SU-DHL-6 (cell line): ENCODE measurements at regions not wholly inside any gene's neighbourhood (a gene's known extent, or its start where the extent isn't known, plus 50 kb on each side); places are given as distances from the start of the nearest gene placed in this dataset.

Experiments
- H2AFZ ChIP-seq: fragments of 200-600 bp; sonication (generic); 2 replicates; pipeline ENCODE4 v1.6.1; 2014; ENCODE audit warnings: low read depth, mild to moderate bottlenecking, moderate library complexity, mixed read lengths, antibody characterized with exemption, low read length; ENCODE audit not compliant: severe bottlenecking
- H3F3A ChIP-seq: fragments of 200-600 bp; shearing (Covaris generic); 2 replicates; pipeline ENCODE4 v1.6.0; 2016; ENCODE audit warnings: antibody characterized with exemption, mild to moderate bottlenecking; ENCODE audit not compliant: insufficient read depth
- H3K27ac ChIP-seq: fragments of 200-600 bp; sonication (generic); 2 replicates; pipeline ENCODE4 v1.5.1; 2016; ENCODE audit warnings: low read depth, mild to moderate bottlenecking, low read length, moderate library complexity, mixed read lengths
- H3K27me3 ChIP-seq: fragments of 200-600 bp; sonication (generic), shearing (Covaris generic); 2 replicates; pipeline ENCODE4 v1.6.0; 2014; ENCODE audit warnings: mild to moderate bottlenecking, low read length
- H3K36me3 ChIP-seq: fragments of 200-600 bp; sonication (generic); 2 replicates; pipeline ENCODE4 v1.6.1; 2014; ENCODE audit warnings: mild to moderate bottlenecking, low read length, mixed read lengths
- H3K4me2 ChIP-seq: fragments of 300-600, 200-600 bp; shearing (Covaris generic), sonication (generic); 2 replicates; pipeline ENCODE4 v1.6.0; 2014; ENCODE audit warnings: low read length, low read depth, mild to moderate bottlenecking; ENCODE audit not compliant: poor library complexity, severe bottlenecking
- H3K4me3 ChIP-seq: fragments of 200-600 bp; sonication (generic); 2 replicates; pipeline ENCODE4 v1.5.1; 2014; ENCODE audit warnings: antibody characterized with exemption, low read length, mild to moderate bottlenecking, mixed read lengths; ENCODE audit not compliant: insufficient read depth, poor library complexity, severe bottlenecking
- H3K79me2 ChIP-seq: fragments of 200-600 bp; sonication (generic); 2 replicates; pipeline ENCODE4 v1.6.1; 2014; ENCODE audit warnings: mild to moderate bottlenecking, low read length, moderate library complexity; ENCODE audit not compliant: insufficient read depth
- H3K9ac ChIP-seq: fragments of 200-600 bp; sonication (generic); 2 replicates; pipeline ENCODE4 v1.7.0; 2014; ENCODE audit warnings: mild to moderate bottlenecking, low read length
- H3K9me2 ChIP-seq: fragments of 200-600 bp; sonication (generic); replicated peaks from 2 replicates; pipeline ENCODE4 v1.6.1; 2014; ENCODE audit warnings: low read length; ENCODE audit not compliant: insufficient read depth
- H3K9me3 ChIP-seq: fragments of 200-600 bp; sonication (generic); 2 replicates; pipeline ENCODE4 v1.6.1; 2014; ENCODE audit warnings: low read length, mixed read lengths; ENCODE audit not compliant: insufficient read depth
- H4K20me1 ChIP-seq: fragments of 200-600 bp; sonication (generic); 2 replicates; pipeline ENCODE4 v1.6.1; 2014; ENCODE audit warnings: low read depth, mild to moderate bottlenecking, antibody characterized with exemption, low read length, moderate library complexity, mixed read lengths
- CTCF ChIP-seq: fragments of 200-600 bp; sonication (generic); IDR thresholded peaks from one replicate; pipeline ENCODE4 v1.5.1; 2017; ENCODE audit warnings: antibody characterized with exemption, mild to moderate bottlenecking, low read length, moderate library complexity; ENCODE audit not compliant: insufficient read depth, poor library complexity, severe bottlenecking
- EZH2phosphoT487 ChIP-seq: fragments of 200-600 bp; sonication (generic), shearing (Covaris generic); conservative IDR thresholded peaks from 2 replicates; pipeline ENCODE4 v1.6.1; 2018; ENCODE audit warnings: mild to moderate bottlenecking, antibody characterized with exemption, low read length, moderate library complexity, mixed read lengths

GRCh38 chr5:20370061-20370460, 382.1 kb upstream of the CDH18 start:
- Histone ChIP-seq H3K4me2 (no peak overlapping the region), H3K9me2 (no peaks in the 10 kb centered on the region), H3F3A (no peaks in the 10 kb centered on the region), H4K20me1 (no peaks in the 10 kb centered on the region), H3K27ac (no peak overlapping the region), H3K9me3 (no peaks in the 10 kb centered on the region), H3K27me3 (no peaks in the 10 kb centered on the region), H3K79me2 (no peaks in the 10 kb centered on the region), H3K4me3 (no peak overlapping the region), H3K9ac (no peak overlapping the region), H2AFZ (no peak overlapping the region), H3K36me3 (no peaks in the 10 kb centered on the region)
- TF ChIP-seq EZH2phosphoT487 (no peak), CTCF (no peak)

DNA sequence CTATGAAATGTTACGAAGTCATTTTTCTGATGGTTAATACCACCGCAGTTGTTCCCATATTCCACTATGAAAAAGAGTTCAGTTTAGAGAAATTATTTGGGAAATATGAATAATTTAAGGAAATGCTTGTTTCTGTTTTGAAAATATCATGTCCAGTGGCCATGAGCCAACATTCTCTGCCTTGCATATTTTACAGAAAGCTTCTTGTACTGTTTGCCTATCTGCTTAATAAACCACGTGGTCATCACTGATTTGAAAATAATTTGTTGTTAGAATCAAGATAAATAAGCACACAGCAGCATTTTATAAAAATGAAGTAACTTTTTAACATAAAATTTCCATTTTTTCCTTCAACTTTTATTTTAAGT, 381.5 kb upstream of the CDH18 start:
- Histone ChIP-seq H3K27me3 (no peaks in the 10 kb centered on the region), H3K9ac (no peak overlapping the region), H3F3A (no peaks in the 10 kb centered on the region), H2AFZ (peak overlapping the region; percentile 24), H4K20me1 (no peaks in the 10 kb centered on the region), H3K36me3 (no peaks in the 10 kb centered on the region), H3K9me2 (no peaks in the 10 kb centered on the region), H3K4me2 (no peak overlapping the region), H3K27ac (no peak overlapping the region), H3K79me2 (no peaks in the 10 kb centered on the region), H3K4me3 (no peak overlapping the region), H3K9me3 (no peaks in the 10 kb centered on the region)
- no peak for TF ChIP-seq EZH2phosphoT487
- TF ChIP-seq CTCF = no peak

DNA sequence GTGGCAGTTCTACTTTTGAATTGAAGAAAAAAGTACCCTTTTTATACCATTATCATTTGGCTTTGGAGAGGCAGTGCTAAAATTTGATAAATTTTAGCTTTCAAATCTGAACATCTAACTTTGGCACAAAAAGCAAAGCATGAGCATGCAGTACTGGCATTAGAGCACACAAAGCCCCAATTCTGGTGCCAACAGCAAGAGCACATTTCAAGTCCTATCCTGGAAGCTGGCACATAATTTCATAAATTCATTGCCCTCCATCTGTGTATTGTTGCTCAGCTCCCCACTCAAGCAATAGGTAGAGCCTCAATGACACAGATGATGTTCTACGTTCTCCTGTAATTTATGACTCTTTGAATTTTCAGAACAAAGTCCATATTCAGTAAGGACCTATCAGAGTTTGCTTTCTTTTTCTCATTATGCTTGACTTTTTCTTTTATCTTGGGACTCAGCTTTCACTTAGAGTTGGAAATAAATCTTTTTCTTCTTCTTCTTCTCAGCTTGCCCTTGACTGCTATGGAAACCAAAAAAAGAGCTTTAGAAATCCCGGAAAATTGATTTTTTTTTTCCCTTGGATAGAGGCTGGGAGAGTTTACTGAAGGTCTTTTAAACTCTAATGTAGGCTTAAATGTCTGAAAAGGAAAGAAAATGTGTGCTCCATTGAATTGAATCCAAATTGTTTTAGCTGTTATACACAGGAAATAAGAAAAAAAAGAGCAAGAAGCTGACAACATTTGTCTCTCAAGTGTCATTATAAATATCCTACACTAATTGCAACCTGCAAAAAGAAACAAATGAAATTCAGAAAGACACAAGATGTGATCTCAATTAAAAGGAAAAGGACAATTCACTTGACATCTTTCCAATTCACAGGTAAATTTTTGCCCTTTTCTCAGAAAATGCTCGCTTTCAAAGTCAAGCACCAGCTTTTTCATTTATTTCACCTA, 380.8 kb upstream of the CDH18 start:
- H3K4me3 ChIP-seq = no peak overlapping the region
- H3K4me2 ChIP-seq = no peak overlapping the region
- no peak overlapping the region for H3K27ac ChIP-seq
- no peaks in the 10 kb centered on the region for H3K9me2 ChIP-seq
- H4K20me1 ChIP-seq = no peaks in the 10 kb centered on the region
- H2AFZ ChIP-seq = peak overlapping the region; percentile 24
- no peaks in the 10 kb centered on the region for H3K9me3 ChIP-seq
- no peak overlapping the region for H3K9ac ChIP-seq
- H3F3A ChIP-seq = no peaks in the 10 kb centered on the region
- H3K79me2 ChIP-seq = no peaks in the 10 kb centered on the region
- H3K36me3 ChIP-seq = no peaks in the 10 kb centered on the region
- H3K27me3 ChIP-seq = no peaks in the 10 kb centered on the region
- TF ChIP-seq CTCF (no peak), EZH2phosphoT487 (no peak)
